GM18858 (cell line): ENCODE measurements at regions not wholly inside any gene's neighbourhood (a gene's known extent, or its start where the extent isn't known, plus 50 kb on each side); places are given as distances from the start of the nearest gene placed in this dataset.
"Not testable (repeated sequence)": the region's sequence is repeated elsewhere in the genome, so short reads cannot be mapped to it uniquely, and the experiment has no call there.

Experiments used
- ATAC-seq: cut with Tn5 transposase; IDR thresholded peaks from one replicate; pipeline ENCODE4 v1.9.1; 2021; ENCODE audit not compliant: unreplicated experiment

- ATAC-seq: no peak
Observed at GRCh38 chr19:30228835-30229524, 143.2 kb upstream of the ZNF536 start.

- no peak for ATAC-seq
Observed at GRCh38 chr19:30229525-30230174, 142.5 kb upstream of the ZNF536 start.

GRCh38 chr19:30231408-30232318, 140.5 kb upstream of the ZNF536 start:
- ATAC-seq: no peak

- ATAC-seq: no peak
Observed at GRCh38 chr19:30233375-30233774, 138.8 kb upstream of the ZNF536 start.

DNA sequence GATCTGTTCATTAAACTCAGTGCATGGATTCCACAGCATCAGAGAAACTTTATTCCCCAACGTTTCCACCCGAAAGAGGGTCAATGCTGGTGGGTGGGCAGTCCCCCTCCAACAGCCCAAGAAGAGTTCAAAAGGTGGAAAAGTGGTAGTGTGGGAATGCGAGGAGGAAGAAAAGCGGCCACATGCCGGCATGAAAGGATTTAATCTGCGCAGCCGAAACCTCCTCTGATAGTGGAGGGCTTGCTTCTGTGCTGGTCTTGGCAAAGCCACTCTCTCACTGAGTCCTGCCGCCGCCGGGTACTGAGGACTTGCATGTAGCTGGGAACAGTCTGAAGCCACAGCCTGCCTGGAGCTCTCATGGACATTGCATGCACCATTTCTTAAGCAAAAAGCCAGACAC, 136.2 kb upstream of the ZNF536 start:
- ATAC-seq: no peak

DNA sequence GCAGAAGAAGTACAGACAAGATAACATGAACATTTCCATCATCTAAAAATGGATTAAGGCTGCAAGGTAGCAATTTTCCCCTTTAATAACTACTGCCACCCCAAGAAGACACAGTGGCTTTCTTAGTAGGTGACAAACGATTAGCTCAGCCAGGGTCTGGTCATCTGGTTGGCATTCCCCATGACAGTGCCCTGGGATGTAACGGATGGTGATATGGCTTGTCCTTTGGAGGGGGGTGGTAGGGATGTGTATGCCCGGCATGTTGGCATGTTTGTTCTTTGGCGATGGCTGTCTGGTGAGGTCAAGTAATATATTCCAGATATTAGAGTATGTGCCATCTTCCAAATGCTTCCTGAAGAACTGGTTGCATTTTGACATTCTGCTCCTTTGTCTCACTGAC, 135.6 kb upstream of the ZNF536 start:
- no peak for ATAC-seq

DNA sequence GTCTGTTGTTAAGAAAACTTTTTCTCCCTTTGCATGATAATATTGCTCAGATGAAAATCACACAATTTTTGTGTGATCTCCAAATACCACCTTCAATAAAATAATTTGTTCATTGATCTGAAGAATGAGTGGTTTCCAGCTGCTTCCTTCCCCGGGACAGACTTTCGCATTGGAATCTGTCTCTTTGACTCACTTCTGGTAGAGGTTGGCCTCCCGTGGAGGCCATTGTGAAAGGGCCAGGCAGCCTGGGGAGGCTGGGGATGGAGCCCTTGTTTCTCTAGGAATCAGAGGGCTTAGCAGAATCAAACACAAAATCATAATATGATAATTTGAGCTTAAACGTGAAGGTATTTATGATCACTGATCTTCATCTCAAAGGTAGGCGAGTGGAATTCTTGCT, 135.0 kb upstream of the ZNF536 start:
- no peak for ATAC-seq

GRCh38 chr19:30240904-30241695, 131.1 kb upstream of the ZNF536 start:
- ATAC-seq: no peak

DNA sequence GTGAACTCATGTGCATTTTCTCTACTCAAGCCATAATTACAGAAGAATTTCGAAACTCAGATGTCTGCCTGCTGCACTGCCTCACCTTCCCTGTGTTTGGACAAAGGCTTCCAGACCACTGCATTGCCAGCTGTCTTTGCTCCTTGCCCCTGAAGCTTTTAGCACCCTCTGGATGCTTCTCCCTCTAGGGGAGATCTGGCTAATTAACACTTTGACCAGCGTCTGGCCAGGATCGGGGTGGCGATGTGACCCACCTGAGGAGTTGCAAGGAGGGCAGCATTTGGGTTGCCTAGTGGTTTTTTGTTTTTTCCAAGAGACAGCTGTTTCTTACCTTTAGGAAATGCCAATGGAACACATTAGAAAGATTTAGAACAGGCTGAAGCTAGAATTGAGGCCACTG, 127.7 kb upstream of the ZNF536 start:
- ATAC-seq: no peak

GRCh38 chr19:30245401-30246039, 126.7 kb upstream of the ZNF536 start:
- ATAC-seq: no peak

GRCh38 chr19:30249911-30250310, 122.3 kb upstream of the ZNF536 start:
- no peak for ATAC-seq

- ATAC-seq: no peak
Observed at GRCh38 chr19:30252214-30252613, 120.0 kb upstream of the ZNF536 start.

DNA sequence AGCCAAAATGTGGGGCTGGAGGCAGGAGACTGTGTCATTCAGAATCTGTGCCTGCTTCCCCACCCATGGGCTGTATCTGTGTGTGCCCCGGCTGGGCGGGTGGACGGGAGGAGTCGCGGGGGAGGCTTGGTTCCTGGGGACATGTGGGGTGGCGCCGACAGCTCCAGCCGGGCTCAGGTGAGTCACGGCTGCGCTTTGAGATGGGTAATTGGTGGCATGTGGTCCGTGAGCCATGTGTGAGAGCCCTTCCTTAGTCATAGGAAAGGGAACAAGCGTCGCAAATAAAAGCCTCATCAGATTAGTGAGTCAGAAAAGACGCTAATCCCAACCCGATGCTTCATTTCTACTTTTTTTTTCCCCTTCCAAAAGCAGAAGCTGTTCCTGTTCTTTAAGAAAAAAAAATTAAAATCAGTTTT, 118.6 kb upstream of the ZNF536 start:
- no peak for ATAC-seq

GRCh38 chr19:30254158-30254557, 118.0 kb upstream of the ZNF536 start:
- no peak for ATAC-seq

DNA sequence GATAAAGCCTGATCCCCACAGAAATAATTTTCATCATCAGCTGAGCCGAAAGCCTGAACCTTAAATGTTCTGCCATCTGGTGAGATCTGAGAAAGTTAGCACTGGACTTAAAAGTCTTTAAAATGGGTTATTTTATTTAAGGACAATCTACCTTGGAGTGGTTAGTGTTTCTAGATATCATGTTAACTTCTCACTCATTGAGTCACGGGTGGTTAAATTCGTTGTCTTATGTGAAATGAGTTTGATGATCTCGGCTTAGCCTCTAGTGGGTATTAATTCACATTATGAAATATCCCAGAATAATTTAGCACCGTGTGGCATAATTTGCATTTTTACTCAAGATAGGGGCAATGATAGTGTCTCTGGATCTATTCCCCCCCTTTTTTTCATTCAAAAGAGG, 117.4 kb upstream of the ZNF536 start:
- ATAC-seq: no peak

DNA sequence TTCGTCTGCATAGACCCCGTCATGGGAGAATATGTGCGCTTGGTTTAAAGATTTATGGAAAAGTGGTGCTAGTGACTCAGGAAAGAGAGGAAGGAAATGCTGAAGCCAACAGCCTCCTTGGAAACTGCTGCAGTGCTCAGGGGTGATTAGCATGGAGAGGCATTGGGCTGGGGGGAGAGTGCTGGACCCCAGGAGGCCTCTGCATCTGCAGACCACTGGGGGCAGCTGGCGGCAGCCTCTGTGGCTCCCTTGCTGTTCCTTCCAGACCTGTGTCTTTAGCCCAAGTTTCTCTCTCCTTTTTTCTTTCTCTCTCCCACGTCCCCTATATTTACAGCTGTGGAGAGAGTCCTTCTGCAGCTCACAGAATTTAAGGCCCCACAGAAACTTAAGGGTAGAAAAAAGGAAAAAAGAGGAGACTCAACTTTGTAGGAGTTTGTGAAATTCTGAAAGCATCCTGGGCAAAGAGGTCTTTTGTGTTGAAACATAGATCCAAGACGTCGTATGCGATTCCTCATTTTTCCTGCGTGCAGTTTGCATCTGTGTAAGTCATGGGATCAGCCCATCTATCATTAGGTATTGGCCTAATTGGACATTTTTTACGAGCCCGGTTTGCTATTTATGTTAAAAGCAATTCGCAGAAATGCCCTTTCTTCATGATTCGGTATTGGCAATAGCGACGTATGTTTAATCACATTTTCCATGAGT, 116.2 kb upstream of the ZNF536 start:
- no peak for ATAC-seq

DNA sequence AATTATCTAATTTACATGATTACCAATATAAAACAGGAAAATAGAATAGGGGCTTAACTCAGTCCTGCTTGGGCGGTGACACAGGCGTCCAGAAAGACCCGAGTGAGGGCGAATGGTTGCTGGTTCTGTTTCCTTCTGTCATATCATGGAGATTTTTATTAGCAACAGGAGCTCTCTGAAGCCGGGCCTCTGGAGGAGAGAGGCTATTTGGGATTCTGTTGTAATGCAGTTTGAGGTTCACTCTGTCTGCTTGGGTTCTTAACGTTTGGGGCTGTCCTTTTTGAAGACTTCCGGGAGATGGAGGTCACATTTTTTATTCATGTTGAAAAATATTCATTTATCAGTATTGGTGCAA, 115.7 kb upstream of the ZNF536 start:
- ATAC-seq: no peak

GRCh38 chr19:30263830-30264381, 108.3 kb upstream of the ZNF536 start:
- ATAC-seq: no peak

DNA sequence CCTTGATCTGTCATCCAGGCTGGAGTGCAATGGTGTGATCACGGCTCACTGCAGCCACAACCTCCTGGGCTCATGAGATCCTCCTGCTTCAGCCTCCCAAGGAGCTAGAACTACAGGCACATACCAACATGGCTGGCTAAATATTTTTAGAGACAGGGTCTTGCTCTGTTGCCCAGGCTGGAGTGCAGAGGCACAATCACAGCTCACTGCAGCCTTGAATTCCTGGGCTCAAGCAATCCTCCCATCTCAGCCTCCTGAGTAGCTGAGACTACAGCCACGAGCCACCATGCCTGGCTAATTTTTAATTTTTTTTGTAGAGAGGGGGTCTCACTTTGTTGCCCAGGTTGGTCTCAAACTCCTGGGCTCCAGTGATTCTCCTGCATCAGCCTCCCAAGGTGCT, 106.3 kb upstream of the ZNF536 start:
- ATAC-seq: not testable (repeated sequence)

GRCh38 chr19:30266687-30267086, 105.5 kb upstream of the ZNF536 start:
- ATAC-seq: no peak
